LNCaP clone FGC (cell line): ENCODE measurements at regions not wholly inside any gene's neighbourhood (a gene's known extent, or its start where the extent isn't known, plus 50 kb on each side); places are given as distances from the start of the nearest gene placed in this dataset.

ENCODE experiments used
- DNase-seq: peaks from one replicate; pipeline ENCODE4 v3.0.0-alpha.2; 2011; ENCODE audit warnings: low read depth
- H3K4me3 ChIP-seq: 2 replicates; pipeline ENCODE4 v1.5.1; 2011; ENCODE audit warnings: mild to moderate bottlenecking, low read depth, low read length, control low read depth
- CTCF ChIP-seq: IDR thresholded peaks from 2 replicates; pipeline ENCODE4 v1.5.1; 2012; ENCODE audit warnings: mild to moderate bottlenecking; ENCODE audit not compliant: control insufficient read depth, insufficient read depth; ENCODE audit errors: extremely low read depth

GRCh38 chrX:45912316-45912715 lies 632.9 kb downstream of the ZNF674 start:
- no peak for DNase-seq
- no peak overlapping the region for H3K4me3 ChIP-seq
- TF ChIP-seq CTCF = no peak

- no peak overlapping the region for H3K4me3 ChIP-seq
- DNase-seq = no peak
- no peak for TF ChIP-seq CTCF
These were observed 637.4 kb downstream of the ZNF674 start for GRCh38 chrX:45907786-45908185.

GRCh38 chrX:45903781-45904201 lies 641.4 kb downstream of the ZNF674 start:
- no peak for TF ChIP-seq CTCF
- no peak overlapping the region for H3K4me3 ChIP-seq
- peak; percentile 15 for DNase-seq

GRCh38 chrX:45900766-45901615 lies 644.2 kb downstream of the ZNF674 start:
- TF ChIP-seq CTCF = no peak
- H3K4me3 ChIP-seq = no peak overlapping the region
- no peak for DNase-seq

GRCh38 chrX:45894864-45895645 lies 650.2 kb downstream of the ZNF674 start:
- no peak overlapping the region for H3K4me3 ChIP-seq
- no peak for DNase-seq
- no peak for TF ChIP-seq CTCF

- no peak for TF ChIP-seq CTCF
- DNase-seq = no peak
- H3K4me3 ChIP-seq = no peak overlapping the region
These were observed 655.8 kb downstream of the ZNF674 start for GRCh38 chrX:45889471-45889870.
